Ishikawa (cell line): ENCODE measurements at regions not wholly inside any gene's neighbourhood (a gene's known extent, or its start where the extent isn't known, plus 50 kb on each side); places are given as distances from the start of the nearest gene placed in this dataset.

Source experiments
- EP300 ChIP-seq: IDR thresholded peaks from 2 replicates; pipeline ENCODE4 v1.6.1; 2012; ENCODE audit warnings: borderline replicate concordance
- FOXM1 ChIP-seq: IDR thresholded peaks from 2 replicates; pipeline ENCODE4 v1.6.1; 2012; ENCODE audit warnings: low read depth, borderline replicate concordance
- RAD21 ChIP-seq: IDR thresholded peaks from 2 replicates; pipeline ENCODE4 v1.6.1; 2012; ENCODE audit warnings: low read depth
- ZBTB7A ChIP-seq: IDR thresholded peaks from 2 replicates; pipeline ENCODE4 v1.6.1; 2012; ENCODE audit warnings: low read depth
- TF ChIP-seq, protein P1 (sequence below): IDR thresholded peaks from 2 replicates; pipeline ENCODE4 v1.6.1; 2012

DNA sequence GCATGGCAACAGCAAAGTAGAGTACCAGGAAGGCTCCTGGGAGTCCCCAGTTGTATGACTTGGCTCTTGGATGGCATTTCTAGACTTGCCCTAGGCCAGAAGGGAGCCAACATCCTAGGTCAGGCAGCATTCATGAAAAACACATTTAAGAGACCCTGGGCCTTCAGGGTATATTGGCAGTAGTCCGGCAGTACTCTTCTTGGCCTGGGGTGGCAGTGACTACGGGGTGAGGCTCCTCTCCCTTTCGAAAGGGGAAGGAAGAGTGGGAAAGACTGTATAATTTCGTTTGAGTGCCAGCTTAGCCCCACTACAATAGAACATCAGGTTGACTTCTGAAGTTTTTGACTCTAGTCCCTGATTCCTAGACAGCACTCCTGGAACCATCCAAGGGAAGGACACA, 136.4 kb downstream of the ZIC4 start:
- TF ChIP-seq ZBTB7A (no peak), EP300 (no peak), FOXM1 (no peak), RAD21 (no peak)
- TF ChIP-seq, protein P1, sequence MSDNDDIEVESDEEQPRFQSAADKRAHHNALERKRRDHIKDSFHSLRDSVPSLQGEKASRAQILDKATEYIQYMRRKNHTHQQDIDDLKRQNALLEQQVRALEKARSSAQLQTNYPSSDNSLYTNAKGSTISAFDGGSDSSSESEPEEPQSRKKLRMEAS: no peak
